Gastroesophageal sphincter (tissue), 4 donors: ENCODE measurements at regions not wholly inside any gene's neighbourhood (a gene's known extent, or its start where the extent isn't known, plus 50 kb on each side); places are given as distances from the start of the nearest gene placed in this dataset.

Experiments
- ATAC-seq: fragments of 150-250 bp; one replicate; pipeline ENCODE4 v1.9.1; 2016; ENCODE audit warnings: mild to moderate bottlenecking, moderate library complexity
- H3K27ac ChIP-seq, 4 donors: fragments of 200-600 bp; sonication (generic) in 3 of 4; 1 replicate in 3 of 4; 2 replicates in 1 of 4; pipeline ENCODE4 v1.5.1; 2016 to 2019
- H3K27me3 ChIP-seq: fragments of 200-600 bp; sonication (generic); one replicate; pipeline ENCODE4 v1.5.1; 2019
- H3K36me3 ChIP-seq, 2 donors: fragments of 200-600 bp; sonication (generic); one replicate each; pipeline ENCODE4 v1.5.1; 2019; ENCODE audit warnings: control low read depth in 1 of 2
- H3K4me1 ChIP-seq, 3 donors: fragments of 200-600 bp; sonication (generic); 1 replicate in 2 of 3; 2 replicates in 1 of 3; pipeline ENCODE4 v1.5.1; 2016 to 2019; ENCODE audit warnings: control low read depth in 2 of 3
- H3K4me3 ChIP-seq, 2 donors: fragments of 200-600 bp; sonication (generic); one replicate each; pipeline ENCODE4 v1.5.1; 2019; ENCODE audit warnings: mild to moderate bottlenecking in 1 of 2, moderate library complexity in 1 of 2
- H3K9me3 ChIP-seq, 3 donors: fragments of 200-600 bp; sonication (generic); one replicate each; pipeline ENCODE4 v1.5.1; 2017 to 2019; ENCODE audit warnings: control low read depth in 2 of 3
- CTCF ChIP-seq, 4 experiments: fragments of 200-600 bp in 2 of 4; fragments of 450-650 bp in 2 of 4; sonication (generic) in 1 of 4; IDR thresholded peaks; one replicate each; pipeline ENCODE4 v1.5.1; 2017 to 2019; ENCODE audit warnings: antibody characterized with exemption in 4 of 4, mild to moderate bottlenecking in 2 of 4, moderate library complexity in 2 of 4
- EP300 ChIP-seq: sonication (generic); formaldehyde crosslinking; IDR thresholded peaks from one replicate; pipeline ENCODE4 v1.6.1; 2017; ENCODE audit warnings: antibody characterized with exemption, mild to moderate bottlenecking
- POLR2A ChIP-seq, 2 donors: fragments of 450-650 bp; IDR thresholded peaks; one replicate each; pipeline ENCODE4 v1.6.1; 2017; ENCODE audit warnings: antibody characterized with exemption in 2 of 2, mild to moderate bottlenecking in 2 of 2, moderate library complexity in 1 of 2
- POLR2AphosphoS5 ChIP-seq: sonication (generic); formaldehyde crosslinking; IDR thresholded peaks from one replicate; pipeline ENCODE4 v1.6.1; 2017; ENCODE audit warnings: antibody characterized with exemption
- WGBS, 2 donors: methylation state at CpG; one replicate each; pipeline ENCODE4 v1.1.5; 2018; ENCODE audit warnings: low coverage in 1 of 2; 5-methylcytosine and 5-hydroxymethylcytosine counted together

DNA sequence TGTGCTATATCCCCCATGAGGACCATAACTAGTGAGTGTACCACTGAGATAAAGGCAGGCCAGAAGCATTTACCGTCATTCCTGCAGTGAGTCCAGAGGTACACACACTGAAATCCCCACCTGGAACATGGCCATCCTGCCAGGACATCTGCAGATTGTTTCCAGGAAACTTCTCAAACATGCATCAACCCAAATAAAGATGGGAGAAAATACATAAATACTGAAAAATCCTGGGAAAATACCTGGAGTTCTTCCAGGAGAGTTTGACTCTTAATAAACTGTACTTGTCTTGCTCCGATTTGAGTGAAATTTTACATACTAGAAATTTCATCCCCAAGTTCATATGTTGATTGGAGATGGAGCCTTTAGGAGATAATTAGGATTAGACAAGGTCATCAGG lies 388.1 kb upstream of the KLHL29 start:
- Histone ChIP-seq H3K36me3 (no peaks in the 10 kb centered on the region), H3K27me3 (no peaks in the 10 kb centered on the region), H3K4me3 (no peak overlapping the region), H3K9me3 (no peaks in the 10 kb centered on the region), H3K4me1 (no peaks in the 10 kb centered on the region), H3K27ac (no peak overlapping the region)
- WGBS, 2 donors = 7 to 28% methylated on average over 2 of the region's 2 CpGs
- ATAC-seq = no peak
- no peak for TF ChIP-seq EP300
- TF ChIP-seq POLR2AphosphoS5 = no peak
- no peak for TF ChIP-seq POLR2A (IDR thresholded peaks at IDR 0.05)
- no peak for TF ChIP-seq CTCF (IDR thresholded peaks at IDR 0.05)

- Histone ChIP-seq H3K36me3 (no peaks in the 10 kb centered on the region), H3K27ac (no peak overlapping the region), H3K27me3 (no peaks in the 10 kb centered on the region), H3K9me3 (no peaks in the 10 kb centered on the region), H3K4me3 (no peak overlapping the region), H3K4me1 (no peaks in the 10 kb centered on the region)
- no peak for ATAC-seq
- 89 to 96% methylated on average over 3 of the region's 3 CpGs for WGBS, 2 donors
- no peak for TF ChIP-seq EP300
Measured at GRCh38 chr2:22998359-22998758, 386.6 kb upstream of the KLHL29 start.

GRCh38 chr2:22999951-23000350 lies 385.0 kb upstream of the KLHL29 start:
- Histone ChIP-seq H3K9me3 (no peaks in the 10 kb centered on the region), H3K36me3 (no peaks in the 10 kb centered on the region), H3K4me3 (no peak overlapping the region), H3K27me3 (no peaks in the 10 kb centered on the region), H3K27ac (no peak overlapping the region), H3K4me1 (no peaks in the 10 kb centered on the region)
- TF ChIP-seq EP300 (no peak), POLR2A (IDR thresholded peaks at IDR 0.05) (no peak), CTCF (IDR thresholded peaks at IDR 0.05) (no peak), POLR2AphosphoS5 (no peak)
- ATAC-seq = no peak
- 73 to 76% methylated on average over 4 of the region's 4 CpGs for WGBS, 2 donors

DNA sequence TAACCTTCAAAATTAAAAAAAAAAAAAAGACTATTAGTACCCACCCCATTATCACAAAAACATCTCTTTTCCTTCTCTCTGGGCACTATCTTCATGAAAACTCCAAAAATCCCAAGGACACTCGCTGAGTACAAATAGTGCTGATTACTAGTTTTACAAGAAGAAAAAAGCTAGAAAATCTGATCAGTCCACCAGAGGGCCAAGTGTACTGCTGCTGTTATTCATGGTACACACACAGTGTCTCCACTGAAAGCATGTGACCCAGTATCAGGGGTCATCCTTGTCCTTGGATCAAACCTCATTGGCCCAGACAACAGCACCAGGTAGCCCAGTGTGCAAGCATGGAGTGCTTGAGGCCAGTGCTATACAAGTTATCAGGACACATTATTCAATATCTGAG lies 382.7 kb upstream of the KLHL29 start:
- Histone ChIP-seq H3K27me3 (no peaks in the 10 kb centered on the region), H3K9me3 (peaks cover 0 to 4% (median 0%) of the 10 kb centered on the region in 3 donors), H3K36me3 (no peaks in the 10 kb centered on the region), H3K4me1 (no peaks in the 10 kb centered on the region), H3K27ac (no peak overlapping the region), H3K4me3 (no peak overlapping the region)
- TF ChIP-seq EP300 (no peak), POLR2A (IDR thresholded peaks at IDR 0.05) (no peak), POLR2AphosphoS5 (no peak), CTCF (IDR thresholded peaks at IDR 0.05) (no peak)
- ATAC-seq = no peak
- WGBS, 2 donors = 88 to 100% methylated on average over 1 of the region's 1 CpG

DNA sequence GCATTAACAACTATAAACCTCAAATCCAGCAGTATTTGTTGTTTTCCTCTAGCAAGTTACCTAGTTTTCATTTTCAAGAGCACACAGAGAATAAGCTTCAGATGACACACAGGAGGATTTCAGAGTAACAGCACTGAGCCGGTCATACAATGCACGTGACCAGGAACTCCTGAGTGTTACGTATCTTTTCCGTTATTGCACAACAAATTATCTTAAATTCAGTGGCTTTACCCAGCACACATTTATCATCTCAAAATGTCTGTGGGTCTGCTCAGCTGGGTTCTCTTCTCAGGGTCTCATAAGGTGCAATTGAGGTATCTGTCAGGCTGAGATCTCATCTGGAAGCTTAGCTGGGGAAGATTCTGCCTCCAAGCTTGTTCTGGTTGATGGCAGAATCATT lies 379.5 kb upstream of the KLHL29 start:
- no peak for TF ChIP-seq POLR2AphosphoS5
- no peak for TF ChIP-seq EP300
- no peak for TF ChIP-seq POLR2A (IDR thresholded peaks at IDR 0.05)
- no peak for TF ChIP-seq CTCF (IDR thresholded peaks at IDR 0.05)
- no peak overlapping the region for H3K4me3 ChIP-seq
- WGBS, 2 donors = 90 to 95% methylated on average over 4 of the region's 4 CpGs
- no peak overlapping the region for H3K27ac ChIP-seq
- no peak for ATAC-seq
- no peaks in the 10 kb centered on the region for H3K36me3 ChIP-seq
- H3K9me3 ChIP-seq = peaks cover 0 to 4% (median 0%) of the 10 kb centered on the region in 3 donors
- peaks cover 0 to 24% (median 14%) of the 10 kb centered on the region in 3 donors for H3K4me1 ChIP-seq
- H3K27me3 ChIP-seq = no peaks in the 10 kb centered on the region
